ENCODE measurements at regions not wholly inside any gene's neighbourhood (a gene's known extent, or its start where the extent isn't known, plus 50 kb on each side); places are given as distances from the start of the nearest gene placed in this dataset.
"Not testable (repeated sequence)": the region's sequence is repeated elsewhere in the genome, so short reads cannot be mapped to it uniquely, and the experiment has no call there.

GRCh38 chr6:5838656-5839396 is 167.9 kb downstream of the NRN1 start:
- no peak for DNase-seq (ENCODE audit: low spot score)
- no peak for TF ChIP-seq CTCF (conservative IDR thresholded peaks at IDR 0.05; ENCODE audit: low read depth)
- ChIA-PET CTCF (no interaction called here), POLR2A (ENCODE audit: low non-redundant PET) (no interaction called here)
- no peak overlapping the region for H3K27ac ChIP-seq

GRCh38 chr6:5837323-5837722 is 169.4 kb downstream of the NRN1 start:
- TF ChIP-seq CTCF (conservative IDR thresholded peaks at IDR 0.05; ENCODE audit: low read depth), result no peak
- POLR2A ChIA-PET (ENCODE audit: low non-redundant PET), result no interaction called here
- no peak for DNase-seq (ENCODE audit: low spot score)
- no peak overlapping the region for H3K27ac ChIP-seq
- CTCF ChIA-PET, result interaction anchor here (1.2 kb wide), 1 partner anchor 9 kb away, joined by 5 read pairs; no protein-coding TSS in a partner anchor

- CTCF ChIA-PET, result interaction anchor here (1.2 kb wide), 1 partner anchor 8 kb away, joined by 5 read pairs; no protein-coding TSS in a partner anchor
- DNase-seq (ENCODE audit: low spot score); H3K27ac ChIP-seq; POLR2A ChIA-PET (ENCODE audit: low non-redundant PET): not testable (repeated sequence)
Observed at GRCh38 chr6:5836597-5836996, 170.1 kb downstream of the NRN1 start.

- no peak for TF ChIP-seq CTCF (conservative IDR thresholded peaks at IDR 0.05; ENCODE audit: low read depth)
- no peak overlapping the region for H3K27ac ChIP-seq
Observed at GRCh38 chr6:5833120-5833519, 173.6 kb downstream of the NRN1 start.

GRCh38 chr6:5832668-5833067 is 174.1 kb downstream of the NRN1 start:
- TF ChIP-seq CTCF (conservative IDR thresholded peaks at IDR 0.05; ENCODE audit: low read depth), result no peak
- no peak overlapping the region for H3K27ac ChIP-seq
- ChIA-PET CTCF (no interaction called here), POLR2A (ENCODE audit: low non-redundant PET) (no interaction called here)
- DNase-seq (ENCODE audit: low spot score), result no peak

More at GRCh38 chr6:5833120-5833519, 173.6 kb downstream of the NRN1 start:
- ChIA-PET POLR2A (ENCODE audit: low non-redundant PET) (no interaction called here), CTCF (interaction anchor here (0.6 kb wide), 1 partner anchor 399 kb away, joined by 3 read pairs; no protein-coding TSS in a partner anchor)
- no peak for DNase-seq (ENCODE audit: low spot score)

GRCh38 chr6:5831219-5831862 is 175.4 kb downstream of the NRN1 start:
- CTCF ChIA-PET; DNase-seq (ENCODE audit: low spot score); POLR2A ChIA-PET (ENCODE audit: low non-redundant PET); H3K27ac ChIP-seq: not testable (repeated sequence)

- TF ChIP-seq CTCF (conservative IDR thresholded peaks at IDR 0.05; ENCODE audit: low read depth), result no peak
- no peak for DNase-seq (ENCODE audit: low spot score)
- ChIA-PET CTCF (interaction anchor here (1.1 kb wide), 1 partner anchor 9 kb away, joined by 5 read pairs; no protein-coding TSS in a partner anchor), POLR2A (ENCODE audit: low non-redundant PET) (no interaction called here)
- H3K27ac ChIP-seq, result no peak overlapping the region
Observed at GRCh38 chr6:5828296-5828695, 178.4 kb downstream of the NRN1 start.
